ENCODE measurements at regions not wholly inside any gene's neighbourhood (a gene's known extent, or its start where the extent isn't known, plus 50 kb on each side); places are given as distances from the start of the nearest gene placed in this dataset.
A peak's percentile ranks its signal among the peaks of the same experiment; 100 is the strongest.
"Not testable (repeated sequence)": the region's sequence is repeated elsewhere in the genome, so short reads cannot be mapped to it uniquely, and the experiment has no call there.

DNA sequence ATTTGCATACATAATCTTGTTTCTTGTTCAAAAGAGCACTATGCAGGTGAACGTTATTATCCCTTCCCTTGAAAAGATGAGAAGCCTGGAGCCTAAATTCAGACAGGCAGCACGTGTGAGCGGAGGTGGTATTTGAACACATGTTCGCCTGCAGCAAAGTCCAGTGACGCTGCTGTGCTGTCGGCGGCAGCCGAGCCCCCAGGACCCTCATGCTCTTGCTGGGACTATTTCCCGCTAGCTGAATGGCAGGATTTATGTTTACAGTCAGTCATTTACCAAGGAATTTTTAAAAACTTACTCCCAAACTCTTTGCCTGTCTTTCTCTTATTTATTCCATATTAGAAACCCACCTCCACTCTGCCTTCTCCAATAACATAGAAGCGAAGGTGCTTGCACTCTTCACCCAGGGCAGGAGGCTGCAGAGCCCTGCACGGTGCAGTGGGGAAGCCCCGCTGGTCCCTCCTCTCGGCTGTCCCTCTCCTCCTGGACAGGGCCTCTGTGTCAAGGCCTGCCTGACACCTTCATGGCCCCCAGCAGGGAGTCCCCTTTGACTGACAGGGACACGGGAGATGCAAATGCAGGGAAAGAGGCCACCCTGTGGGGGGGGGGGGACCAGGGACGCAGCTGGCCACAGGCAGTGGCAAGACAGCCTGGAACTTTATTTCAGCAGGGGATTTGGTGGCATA, 528.5 kb upstream of the B3GAT1 start:
- TF ChIP-seq, protein P1, sequence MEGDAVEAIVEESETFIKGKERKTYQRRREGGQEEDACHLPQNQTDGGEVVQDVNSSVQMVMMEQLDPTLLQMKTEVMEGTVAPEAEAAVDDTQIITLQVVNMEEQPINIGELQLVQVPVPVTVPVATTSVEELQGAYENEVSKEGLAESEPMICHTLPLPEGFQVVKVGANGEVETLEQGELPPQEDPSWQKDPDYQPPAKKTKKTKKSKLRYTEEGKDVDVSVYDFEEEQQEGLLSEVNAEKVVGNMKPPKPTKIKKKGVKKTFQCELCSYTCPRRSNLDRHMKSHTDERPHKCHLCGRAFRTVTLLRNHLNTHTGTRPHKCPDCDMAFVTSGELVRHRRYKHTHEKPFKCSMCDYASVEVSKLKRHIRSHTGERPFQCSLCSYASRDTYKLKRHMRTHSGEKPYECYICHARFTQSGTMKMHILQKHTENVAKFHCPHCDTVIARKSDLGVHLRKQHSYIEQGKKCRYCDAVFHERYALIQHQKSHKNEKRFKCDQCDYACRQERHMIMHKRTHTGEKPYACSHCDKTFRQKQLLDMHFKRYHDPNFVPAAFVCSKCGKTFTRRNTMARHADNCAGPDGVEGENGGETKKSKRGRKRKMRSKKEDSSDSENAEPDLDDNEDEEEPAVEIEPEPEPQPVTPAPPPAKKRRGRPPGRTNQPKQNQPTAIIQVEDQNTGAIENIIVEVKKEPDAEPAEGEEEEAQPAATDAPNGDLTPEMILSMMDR (IDR thresholded peaks at IDR 0.05; ENCODE audit: borderline replicate concordance), result no peak
- Histone ChIP-seq H3K4me3 (no peak overlapping the region), H3K27me3 (ENCODE audit: low read depth) (peaks cover 20% of the 10 kb centered on the region), H3K9me3 (replicated peaks) (no peaks in the 10 kb centered on the region), H3K27ac (replicated peaks) (no peak overlapping the region), H3K4me1 (peaks cover 14% of the 10 kb centered on the region), H3K36me3 (no peaks in the 10 kb centered on the region)
- intact Hi-C loops (cut with micrococcal nuclease), result no loop called here
- DNase-seq, result no peak

DNA sequence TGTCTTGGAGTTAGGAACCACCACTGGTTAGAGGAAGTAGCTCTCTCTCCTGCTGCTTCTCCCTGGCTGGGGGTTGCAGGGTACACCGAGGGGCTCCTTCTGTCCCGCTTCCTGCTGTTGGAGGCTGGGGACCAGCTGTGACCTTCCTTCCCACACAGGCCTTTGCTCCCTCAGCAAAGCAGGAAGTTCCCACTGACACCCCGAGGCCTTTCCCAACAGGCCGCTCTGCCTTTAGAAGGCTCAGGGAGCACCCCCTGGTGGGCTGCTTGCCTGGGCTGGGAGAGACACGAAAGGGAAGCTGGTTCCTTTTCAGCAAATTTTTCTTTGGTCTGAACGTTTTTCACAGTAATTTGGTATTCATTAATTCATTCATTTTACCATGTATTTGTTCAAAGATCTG, 527.9 kb upstream of the B3GAT1 start:
- Histone ChIP-seq H3K27ac (replicated peaks) (no peak overlapping the region), H3K36me3 (no peaks in the 10 kb centered on the region), H3K4me3 (no peak overlapping the region), H3K4me1 (peaks cover 14% of the 10 kb centered on the region), H3K27me3 (ENCODE audit: low read depth) (peaks cover 20% of the 10 kb centered on the region), H3K9me3 (replicated peaks) (no peaks in the 10 kb centered on the region)
- intact Hi-C loops (cut with micrococcal nuclease), result no loop called here
- DNase-seq, result peak; percentile 29
- TF ChIP-seq, protein P1 (IDR thresholded peaks at IDR 0.05; ENCODE audit: borderline replicate concordance), result peak; percentile 51

GRCh38 chr11:134939031-134939430, 527.0 kb upstream of the B3GAT1 start:
- TF ChIP-seq, protein P1 (IDR thresholded peaks at IDR 0.05; ENCODE audit: borderline replicate concordance), result no peak
- intact Hi-C loops (cut with micrococcal nuclease), result no loop called here

GRCh38 chr11:134938212-134938611, 526.2 kb upstream of the B3GAT1 start:
- no peak for DNase-seq
- H3K36me3 ChIP-seq, result no peaks in the 10 kb centered on the region
- no peak overlapping the region for H3K4me3 ChIP-seq
- peaks cover 14% of the 10 kb centered on the region for H3K4me1 ChIP-seq
- TF ChIP-seq, protein P1 (IDR thresholded peaks at IDR 0.05; ENCODE audit: borderline replicate concordance), result no peak
- no peaks in the 10 kb centered on the region for H3K9me3 ChIP-seq (replicated peaks)
- H3K27ac ChIP-seq (replicated peaks), result no peak overlapping the region
- intact Hi-C loops (cut with micrococcal nuclease), result no loop called here
- peaks cover 19% of the 10 kb centered on the region for H3K27me3 ChIP-seq (ENCODE audit: low read depth)

More at GRCh38 chr11:134939031-134939430, 527.0 kb upstream of the B3GAT1 start:
- no peaks in the 10 kb centered on the region for H3K9me3 ChIP-seq (replicated peaks)
- H3K27me3 ChIP-seq (ENCODE audit: low read depth), result peaks cover 20% of the 10 kb centered on the region
- peaks cover 14% of the 10 kb centered on the region for H3K4me1 ChIP-seq
- no peaks in the 10 kb centered on the region for H3K36me3 ChIP-seq
- H3K4me3 ChIP-seq, result no peak overlapping the region
- no peak overlapping the region for H3K27ac ChIP-seq (replicated peaks)
- DNase-seq, result no peak

DNA sequence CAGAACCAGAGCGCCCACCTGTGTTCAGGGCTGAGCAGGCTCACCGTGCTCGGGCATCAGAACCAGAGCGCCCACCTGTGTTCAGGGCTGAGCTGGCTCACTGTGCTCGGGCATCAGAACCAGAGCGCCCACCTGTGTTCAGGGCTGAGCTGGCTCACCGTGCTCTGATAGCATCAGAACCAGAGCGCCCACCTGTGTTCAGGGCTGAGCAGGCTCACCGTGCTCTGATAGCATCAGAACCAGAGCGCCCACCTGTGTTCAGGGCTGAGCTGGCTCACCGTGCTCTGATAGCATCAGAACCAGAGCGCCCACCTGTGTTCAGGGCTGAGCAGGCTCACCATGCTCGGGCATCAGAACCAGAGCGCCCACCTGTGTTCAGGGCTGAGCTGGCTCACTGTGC, 525.2 kb upstream of the B3GAT1 start:
- intact Hi-C loops (cut with micrococcal nuclease); H3K9me3 ChIP-seq (replicated peaks): not testable (repeated sequence)

DNA sequence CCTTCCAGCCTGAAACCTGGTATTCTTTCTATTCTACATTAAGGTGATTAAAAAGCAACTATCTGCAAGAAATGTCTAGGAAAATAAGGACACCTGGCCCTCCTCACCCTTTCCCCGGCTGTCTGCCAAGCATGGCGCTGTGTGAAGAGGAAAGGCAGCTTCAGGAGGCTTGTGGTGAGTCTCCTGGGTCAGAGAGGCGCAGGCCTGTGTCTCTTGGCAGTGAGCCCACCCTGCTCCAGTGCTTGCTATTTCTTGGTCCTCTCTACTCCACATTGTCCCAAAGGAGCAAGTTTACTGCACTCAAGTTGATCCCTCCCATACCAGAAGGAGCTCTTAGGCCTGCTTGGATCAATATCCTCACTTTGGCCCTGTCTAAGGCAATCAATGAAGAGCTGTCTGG, 520.7 kb upstream of the B3GAT1 start:
- H3K36me3 ChIP-seq, result no peaks in the 10 kb centered on the region
- no peak overlapping the region for H3K27ac ChIP-seq (replicated peaks)
- no peaks in the 10 kb centered on the region for H3K9me3 ChIP-seq (replicated peaks)
- peak; percentile 31 for DNase-seq
- intact Hi-C loops (cut with micrococcal nuclease), result no loop called here
- H3K4me1 ChIP-seq, result no peaks in the 10 kb centered on the region
- no peak overlapping the region for H3K4me3 ChIP-seq
- peaks cover 14% of the 10 kb centered on the region for H3K27me3 ChIP-seq (ENCODE audit: low read depth)
- TF ChIP-seq, protein P1 (IDR thresholded peaks at IDR 0.05; ENCODE audit: borderline replicate concordance), result no peak

More for the DNA sequence above, 525.2 kb upstream of the B3GAT1 start:
- peaks cover 17% of the 10 kb centered on the region for H3K27me3 ChIP-seq (ENCODE audit: low read depth)
- not testable (repeated sequence) for DNase-seq; H3K27ac ChIP-seq (replicated peaks); H3K36me3 ChIP-seq; H3K4me3 ChIP-seq
- peaks cover 14% of the 10 kb centered on the region for H3K4me1 ChIP-seq

Data from left ventricle myocardium inferior (tissue), 1 donor.